H1 (cell line): ENCODE measurements at regions not wholly inside any gene's neighbourhood (a gene's known extent, or its start where the extent isn't known, plus 50 kb on each side); places are given as distances from the start of the nearest gene placed in this dataset.

Source experiments
- EP300 ChIP-seq, 2 experiments: IDR thresholded peaks; 1 replicate in 1 of 2; 2 replicates in 1 of 2; pipeline ENCODE4 v1.6.1; 2011 to 2012; ENCODE audit warnings: low read depth in 2 of 2, low read length in 2 of 2, mild to moderate bottlenecking in 2 of 2, borderline replicate concordance in 1 of 2, inconsistent platforms in 1 of 2, moderate library complexity in 1 of 2
- GTF2F1 ChIP-seq: IDR thresholded peaks from 2 replicates; pipeline ENCODE4 v1.6.1; 2012; ENCODE audit warnings: low read depth, low read length, improper control_type of control experiment, borderline replicate concordance
- KDM1A ChIP-seq: fragments of 200-600, 300-600 bp; sonication (generic); IDR thresholded peaks from 2 replicates; pipeline ENCODE4 v1.7.1; 2016; ENCODE audit warnings: mild to moderate bottlenecking, low read length, borderline replicate concordance
- POLR2A ChIP-seq, 2 experiments: IDR thresholded peaks; 1 replicate in 1 of 2; 2 replicates in 1 of 2; pipeline ENCODE4 v1.6.1; 2011; ENCODE audit warnings: low read depth in 2 of 2, low read length in 2 of 2, mild to moderate bottlenecking in 2 of 2; ENCODE audit errors: control extremely low read depth in 1 of 2
- RXRA ChIP-seq: IDR thresholded peaks from 2 replicates; pipeline ENCODE4 v1.6.1; 2011; ENCODE audit warnings: low read depth, mild to moderate bottlenecking, low read length, moderate library complexity; ENCODE audit not compliant: insufficient read depth
- TAF1 ChIP-seq: IDR thresholded peaks from 2 replicates; pipeline ENCODE4 v1.6.1; 2011; ENCODE audit warnings: mild to moderate bottlenecking, low read depth, low read length
- TF ChIP-seq, protein P1 (sequence below), 3 experiments: IDR thresholded peaks; 1 replicate in 2 of 3; 2 replicates in 1 of 3; pipeline versions ENCODE4 v1.5.1 to v1.6.1; 2011; ENCODE audit warnings: low read length in 3 of 3, mild to moderate bottlenecking in 3 of 3, inconsistent platforms in 2 of 3, low read depth in 1 of 3, moderate library complexity in 1 of 3; ENCODE audit not compliant: insufficient read depth in 1 of 3; ENCODE audit errors: control extremely low read depth in 1 of 3
- TF ChIP-seq, protein P2 (sequence below): IDR thresholded peaks from 2 replicates; pipeline ENCODE4 v1.6.1; 2011; ENCODE audit warnings: low read depth, mild to moderate bottlenecking, low read length; ENCODE audit not compliant: insufficient read depth

DNA sequence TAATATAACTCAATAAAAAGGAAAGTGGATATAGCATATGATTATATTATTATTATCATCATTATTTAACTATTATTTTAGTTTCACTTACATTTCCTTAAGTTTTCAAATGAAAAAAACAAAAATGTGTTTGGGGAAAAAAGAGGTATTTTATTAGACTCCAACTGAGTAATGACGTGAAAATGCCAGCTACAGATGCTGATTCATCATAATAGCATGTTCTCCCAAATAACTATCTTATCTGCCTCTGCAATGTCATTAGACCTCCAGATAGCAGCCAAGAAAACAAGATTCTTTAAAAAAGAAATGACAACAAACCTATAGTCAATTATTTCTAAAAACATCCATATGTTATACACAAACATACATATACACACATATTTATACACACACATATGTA lies 1071.9 kb upstream of the TMPRSS15 start:
- TF ChIP-seq, protein P1, sequence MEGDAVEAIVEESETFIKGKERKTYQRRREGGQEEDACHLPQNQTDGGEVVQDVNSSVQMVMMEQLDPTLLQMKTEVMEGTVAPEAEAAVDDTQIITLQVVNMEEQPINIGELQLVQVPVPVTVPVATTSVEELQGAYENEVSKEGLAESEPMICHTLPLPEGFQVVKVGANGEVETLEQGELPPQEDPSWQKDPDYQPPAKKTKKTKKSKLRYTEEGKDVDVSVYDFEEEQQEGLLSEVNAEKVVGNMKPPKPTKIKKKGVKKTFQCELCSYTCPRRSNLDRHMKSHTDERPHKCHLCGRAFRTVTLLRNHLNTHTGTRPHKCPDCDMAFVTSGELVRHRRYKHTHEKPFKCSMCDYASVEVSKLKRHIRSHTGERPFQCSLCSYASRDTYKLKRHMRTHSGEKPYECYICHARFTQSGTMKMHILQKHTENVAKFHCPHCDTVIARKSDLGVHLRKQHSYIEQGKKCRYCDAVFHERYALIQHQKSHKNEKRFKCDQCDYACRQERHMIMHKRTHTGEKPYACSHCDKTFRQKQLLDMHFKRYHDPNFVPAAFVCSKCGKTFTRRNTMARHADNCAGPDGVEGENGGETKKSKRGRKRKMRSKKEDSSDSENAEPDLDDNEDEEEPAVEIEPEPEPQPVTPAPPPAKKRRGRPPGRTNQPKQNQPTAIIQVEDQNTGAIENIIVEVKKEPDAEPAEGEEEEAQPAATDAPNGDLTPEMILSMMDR (IDR thresholded peaks at IDR 0.05; ENCODE audit: control extremely low read depth in 1 of 3, insufficient read depth in 1 of 3, low read depth in 1 of 3, low read length in 3 of 3), result no peak
- TF ChIP-seq POLR2A (IDR thresholded peaks at IDR 0.05; ENCODE audit: control extremely low read depth in 1 of 2, low read depth in 2 of 2, low read length in 2 of 2), result no peak
- TF ChIP-seq TAF1, result no peak
- TF ChIP-seq GTF2F1, result no peak
- TF ChIP-seq, protein P2, sequence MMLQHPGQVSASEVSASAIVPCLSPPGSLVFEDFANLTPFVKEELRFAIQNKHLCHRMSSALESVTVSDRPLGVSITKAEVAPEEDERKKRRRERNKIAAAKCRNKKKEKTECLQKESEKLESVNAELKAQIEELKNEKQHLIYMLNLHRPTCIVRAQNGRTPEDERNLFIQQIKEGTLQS, result no peak
- TF ChIP-seq KDM1A, result no peak
- no peak for TF ChIP-seq RXRA
- TF ChIP-seq EP300 (IDR thresholded peaks at IDR 0.05; ENCODE audit: borderline replicate concordance in 1 of 2, low read depth in 2 of 2, low read length in 2 of 2), result no peak
